ENCODE measurements at regions not wholly inside any gene's neighbourhood (a gene's known extent, or its start where the extent isn't known, plus 50 kb on each side); places are given as distances from the start of the nearest gene placed in this dataset.

DNA sequence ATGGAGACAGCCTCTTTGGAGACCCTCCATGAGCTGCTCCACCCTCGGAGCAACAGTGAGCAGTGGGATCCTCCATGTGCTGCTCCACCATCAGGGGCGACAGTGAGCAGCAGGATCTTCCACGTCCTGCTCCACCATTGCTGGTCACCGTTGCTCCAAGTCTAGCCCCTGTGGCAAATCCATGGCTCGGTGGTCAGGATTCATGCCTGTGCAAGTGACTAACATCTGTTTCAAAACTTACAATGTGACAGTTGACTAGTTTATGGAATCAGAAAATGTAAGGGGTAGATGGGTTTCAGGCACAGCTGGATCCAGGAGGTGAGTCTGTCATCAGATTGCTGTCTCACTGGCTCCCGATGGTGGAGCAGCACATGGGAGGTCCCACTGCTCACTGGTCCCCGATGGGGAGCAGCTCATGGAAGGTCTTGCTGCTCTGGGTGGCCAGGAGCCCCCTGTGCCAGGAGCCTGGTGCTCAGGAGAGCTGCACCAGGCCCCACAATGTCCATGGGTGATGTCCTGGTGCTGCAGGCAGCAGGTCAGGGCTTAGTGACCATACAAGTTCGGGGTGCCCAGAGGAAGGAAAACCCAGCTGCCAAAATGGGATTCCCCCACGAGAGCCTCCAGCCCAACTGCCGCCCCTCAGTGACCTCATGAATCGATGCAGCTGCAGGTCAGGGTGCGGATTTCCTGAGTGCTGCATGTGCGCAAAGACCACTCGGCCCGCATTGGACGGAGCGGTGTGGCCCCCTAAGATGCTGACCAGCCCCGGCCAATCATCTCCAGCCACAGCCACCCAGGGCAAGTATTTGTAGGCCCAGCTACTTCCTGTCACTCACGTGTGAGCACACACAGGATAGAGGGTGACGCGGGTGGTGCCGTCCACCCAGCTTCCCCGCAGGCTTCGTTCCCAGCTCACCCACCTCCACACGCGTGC lies 116.5 kb upstream of the OTOS start:
- TF ChIP-seq, protein P1, sequence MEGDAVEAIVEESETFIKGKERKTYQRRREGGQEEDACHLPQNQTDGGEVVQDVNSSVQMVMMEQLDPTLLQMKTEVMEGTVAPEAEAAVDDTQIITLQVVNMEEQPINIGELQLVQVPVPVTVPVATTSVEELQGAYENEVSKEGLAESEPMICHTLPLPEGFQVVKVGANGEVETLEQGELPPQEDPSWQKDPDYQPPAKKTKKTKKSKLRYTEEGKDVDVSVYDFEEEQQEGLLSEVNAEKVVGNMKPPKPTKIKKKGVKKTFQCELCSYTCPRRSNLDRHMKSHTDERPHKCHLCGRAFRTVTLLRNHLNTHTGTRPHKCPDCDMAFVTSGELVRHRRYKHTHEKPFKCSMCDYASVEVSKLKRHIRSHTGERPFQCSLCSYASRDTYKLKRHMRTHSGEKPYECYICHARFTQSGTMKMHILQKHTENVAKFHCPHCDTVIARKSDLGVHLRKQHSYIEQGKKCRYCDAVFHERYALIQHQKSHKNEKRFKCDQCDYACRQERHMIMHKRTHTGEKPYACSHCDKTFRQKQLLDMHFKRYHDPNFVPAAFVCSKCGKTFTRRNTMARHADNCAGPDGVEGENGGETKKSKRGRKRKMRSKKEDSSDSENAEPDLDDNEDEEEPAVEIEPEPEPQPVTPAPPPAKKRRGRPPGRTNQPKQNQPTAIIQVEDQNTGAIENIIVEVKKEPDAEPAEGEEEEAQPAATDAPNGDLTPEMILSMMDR (IDR thresholded peaks at IDR 0.05), result no peak

DNA sequence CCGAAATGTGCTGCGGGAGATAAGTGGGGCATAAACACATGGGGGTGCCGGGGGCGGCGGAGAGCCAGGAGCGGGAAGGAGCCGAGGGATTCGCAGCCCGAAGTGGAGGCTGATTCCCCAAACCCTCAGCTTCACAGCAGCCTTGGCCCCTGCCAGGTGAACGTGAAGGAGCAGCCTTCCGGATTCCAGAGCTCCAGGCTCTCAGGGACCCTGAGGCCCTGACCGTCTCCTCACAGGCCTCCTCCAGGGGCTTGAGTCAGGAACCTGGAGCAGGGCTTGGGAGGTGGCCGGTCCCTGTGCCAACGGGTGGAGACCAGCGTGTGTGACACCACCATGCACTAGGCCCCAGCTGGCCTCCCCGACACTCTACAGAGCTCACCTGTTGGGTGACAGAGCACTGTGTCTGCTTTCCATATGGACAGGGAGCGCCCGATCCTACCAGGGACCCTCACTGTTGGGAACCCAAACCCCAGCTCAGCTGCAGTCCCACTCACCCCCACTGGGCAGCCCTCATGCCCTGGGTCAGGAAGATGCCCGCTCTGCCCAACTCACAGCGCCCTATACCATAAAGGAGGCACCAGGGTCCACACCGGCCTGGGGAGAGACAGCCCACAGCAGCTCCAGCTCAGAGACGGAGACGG lies 117.6 kb upstream of the OTOS start:
- TF ChIP-seq, protein P1 (IDR thresholded peaks at IDR 0.05), result no peak

DNA sequence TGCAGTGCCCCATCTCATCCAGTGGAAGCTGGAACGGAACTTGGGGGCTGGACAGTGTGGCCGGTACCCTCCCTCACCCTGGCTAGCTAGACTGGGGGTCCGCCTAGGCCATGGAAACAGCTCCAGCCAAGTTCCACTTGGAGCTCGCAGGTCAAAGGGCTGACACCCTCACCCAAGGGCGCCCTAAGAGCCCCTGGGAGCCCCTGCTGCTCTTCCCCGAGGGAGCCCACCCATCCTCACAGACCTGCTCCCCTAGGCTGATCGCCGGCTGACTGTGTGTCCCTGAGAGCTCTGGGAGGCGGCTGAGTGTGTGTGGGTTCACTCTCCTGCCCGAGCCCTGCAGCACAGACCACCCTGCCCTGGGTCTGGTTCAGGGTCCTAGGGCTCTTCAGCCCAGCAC lies 118.2 kb upstream of the OTOS start:
- TF ChIP-seq, protein P1 (IDR thresholded peaks at IDR 0.05), result no peak

DNA sequence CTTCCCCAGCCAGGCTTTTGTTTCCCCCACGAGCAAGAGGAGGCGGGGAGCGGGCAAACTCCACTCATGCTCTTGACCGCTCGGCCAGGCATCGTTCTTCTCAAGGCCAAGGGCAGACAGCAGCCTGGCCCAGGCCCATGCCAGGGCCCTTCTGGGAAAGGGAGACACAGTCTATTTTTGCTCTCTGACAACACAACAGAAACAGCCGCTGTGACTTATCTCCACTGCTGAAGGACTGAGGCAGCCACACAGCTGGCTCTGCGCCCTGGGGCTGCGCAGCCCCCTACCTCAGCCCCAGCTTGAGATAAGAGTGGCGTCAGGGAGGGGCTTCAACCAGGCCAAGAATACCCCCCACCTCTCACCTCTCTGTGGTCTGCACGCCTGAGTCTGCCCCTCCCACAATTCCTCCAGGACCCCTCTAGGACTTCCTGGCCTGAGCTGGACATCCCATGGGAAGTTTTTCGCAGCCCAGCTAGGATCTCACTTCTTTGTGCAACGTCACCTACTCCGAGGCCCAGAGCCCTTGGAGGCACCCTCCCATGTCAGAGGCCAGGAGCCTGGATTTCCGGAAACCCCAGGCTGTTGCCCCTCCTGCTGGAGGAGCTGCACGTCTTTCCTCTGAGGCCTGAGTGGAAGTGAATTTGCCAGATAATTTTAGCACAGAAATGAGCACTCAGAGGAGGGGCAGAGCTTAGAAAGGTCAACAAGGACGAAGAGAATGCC lies 118.9 kb upstream of the OTOS start:
- TF ChIP-seq, protein P1 (IDR thresholded peaks at IDR 0.05), result no peak

DNA sequence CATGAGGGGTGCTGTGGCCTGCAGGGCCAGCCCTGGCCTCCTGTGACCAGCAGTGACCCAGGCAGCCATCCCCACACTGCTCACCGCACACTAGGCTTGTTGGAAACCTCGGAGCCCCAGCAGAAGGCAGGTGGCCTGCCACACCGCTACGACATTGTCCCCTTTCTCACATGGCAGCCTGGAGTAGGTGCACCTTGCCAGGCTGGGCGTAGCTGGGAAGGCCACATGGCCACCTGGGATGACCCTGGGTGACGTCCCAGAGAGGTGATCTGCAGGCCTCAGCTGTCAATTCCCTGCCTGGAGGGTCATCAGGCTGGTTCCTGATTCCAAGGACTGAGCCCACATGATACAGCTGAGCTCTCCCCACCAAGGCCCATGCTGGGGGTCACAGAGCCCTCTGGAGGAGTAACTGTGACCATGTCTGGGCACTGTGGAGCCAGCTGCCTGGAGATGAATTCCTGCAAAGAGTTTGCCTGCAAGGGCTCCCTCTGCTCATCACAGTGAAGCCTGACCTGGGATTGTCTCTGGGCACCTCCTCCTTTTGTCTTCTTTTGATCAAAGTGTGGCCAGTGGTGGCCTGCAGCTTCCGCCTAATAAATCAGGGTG lies 119.6 kb upstream of the OTOS start:
- TF ChIP-seq, protein P1 (IDR thresholded peaks at IDR 0.05), result no peak

DNA sequence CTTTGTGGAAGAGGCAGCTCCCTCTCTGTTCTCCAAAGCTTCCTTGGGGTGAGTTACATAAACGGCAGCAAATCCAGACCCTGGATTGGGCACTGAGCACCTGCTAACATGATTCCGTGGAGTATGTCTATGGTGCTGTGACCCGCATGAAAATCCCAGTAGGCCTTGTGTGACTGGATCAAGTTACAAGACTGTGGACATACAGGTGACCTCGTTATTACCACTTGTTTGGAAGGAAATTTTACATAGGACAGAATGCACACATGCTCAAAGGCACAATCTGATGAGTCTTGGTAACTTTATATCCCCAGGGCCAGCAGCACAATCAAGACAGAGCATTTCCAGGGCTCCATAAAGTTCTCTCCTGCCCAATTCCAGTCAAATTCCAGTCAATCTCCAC lies 120.2 kb upstream of the OTOS start:
- TF ChIP-seq, protein P1 (IDR thresholded peaks at IDR 0.05), result no peak

DNA sequence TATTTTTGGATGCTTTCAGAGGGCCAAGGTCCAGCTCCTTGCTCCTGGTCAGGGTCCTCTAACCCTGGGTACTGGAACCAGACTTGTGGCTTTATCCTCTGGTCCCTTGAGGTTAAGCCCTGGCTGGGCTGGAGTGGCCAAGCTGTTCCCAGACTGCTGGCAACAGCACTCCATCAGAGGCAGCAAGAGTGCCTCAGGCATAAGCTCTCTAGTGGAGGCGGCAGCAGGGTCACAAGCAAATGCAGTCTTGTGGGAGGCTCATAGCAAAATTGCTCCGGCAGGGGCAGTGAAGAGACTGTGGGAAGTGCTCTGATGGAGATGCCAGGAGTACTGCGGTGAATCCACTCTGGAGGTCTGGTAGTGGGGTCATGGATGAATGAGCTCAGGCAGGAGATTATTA lies 128.9 kb upstream of the OTOS start:
- TF ChIP-seq, protein P1 (IDR thresholded peaks at IDR 0.05), result no peak
